ENCODE measurements at regions not wholly inside any gene's neighbourhood (a gene's known extent, or its start where the extent isn't known, plus 50 kb on each side); places are given as distances from the start of the nearest gene placed in this dataset.
"Not testable (repeated sequence)": the region's sequence is repeated elsewhere in the genome, so short reads cannot be mapped to it uniquely, and the experiment has no call there.

DNA sequence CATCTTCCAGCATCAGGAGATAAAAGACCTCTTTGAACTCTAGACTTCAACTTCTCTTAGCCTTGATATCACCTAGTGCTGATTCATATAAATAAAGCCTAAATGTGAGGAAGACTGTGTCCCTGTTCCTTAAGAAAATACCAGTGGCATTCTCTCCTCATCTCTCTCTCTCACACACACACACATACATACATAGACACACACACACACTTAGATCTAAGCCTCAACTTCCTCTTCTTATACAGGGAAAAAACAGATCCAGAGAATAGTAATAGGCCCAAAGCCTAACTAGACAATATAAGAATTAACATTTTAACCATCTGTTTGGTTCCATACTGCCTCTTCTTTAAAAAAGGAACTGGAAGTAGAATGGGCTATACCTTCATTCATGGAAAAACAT lies 195.3 kb upstream of the NR4A3 start:
- no peak for DNase-seq (ENCODE audit: low read depth)

DNA sequence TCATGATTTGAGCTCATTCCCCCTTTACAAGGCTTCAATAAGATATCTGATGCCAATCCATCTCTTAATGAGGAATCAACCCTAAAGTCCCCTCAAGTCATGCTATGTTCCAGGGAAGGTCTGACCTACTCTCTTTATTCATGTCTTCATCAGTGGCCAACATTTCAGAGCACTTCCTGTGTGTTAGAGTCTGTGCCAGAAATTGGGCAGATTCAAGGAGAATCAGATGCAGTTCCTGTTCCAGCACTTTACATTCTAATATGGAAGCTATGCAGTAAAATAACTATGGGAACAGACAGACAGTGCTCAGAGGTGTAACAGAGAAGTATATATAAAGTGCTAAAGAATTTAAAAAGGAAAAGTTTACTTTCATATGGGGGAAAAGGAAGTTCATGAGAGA lies 193.4 kb upstream of the NR4A3 start:
- DNase-seq (ENCODE audit: low read depth) = no peak

- no peak for DNase-seq (ENCODE audit: low read depth)
Measured at GRCh38 chr9:99628849-99629620, 192.7 kb upstream of the NR4A3 start.

GRCh38 chr9:99632349-99633038 lies 189.2 kb upstream of the NR4A3 start:
- DNase-seq (ENCODE audit: low read depth) = no peak

- DNase-seq (ENCODE audit: low read depth) = no peak
Measured at GRCh38 chr9:99633265-99633664, 188.4 kb upstream of the NR4A3 start.

GRCh38 chr9:99634186-99634585 lies 187.5 kb upstream of the NR4A3 start:
- no peak for DNase-seq (ENCODE audit: low read depth)

DNA sequence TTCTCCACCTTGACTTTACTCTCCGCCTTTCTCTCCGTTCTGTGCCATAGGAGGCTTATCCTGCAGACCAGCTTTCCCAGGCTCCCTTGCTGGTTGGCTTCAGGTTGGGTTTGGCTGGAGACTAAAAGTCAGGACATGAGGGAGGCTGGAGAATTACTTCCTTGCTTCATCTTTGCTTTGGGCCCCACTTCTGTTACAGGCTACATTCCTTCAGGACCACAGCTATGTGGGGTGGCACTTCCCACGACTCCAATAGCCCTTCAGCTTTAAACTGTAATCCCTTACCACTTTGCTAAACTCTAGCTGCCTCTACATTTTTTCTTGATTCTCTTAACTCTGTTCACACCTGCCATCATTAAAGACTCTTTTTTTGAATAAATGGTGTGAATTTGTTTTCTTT lies 186.7 kb upstream of the NR4A3 start:
- no peak for DNase-seq (ENCODE audit: low read depth)

DNA sequence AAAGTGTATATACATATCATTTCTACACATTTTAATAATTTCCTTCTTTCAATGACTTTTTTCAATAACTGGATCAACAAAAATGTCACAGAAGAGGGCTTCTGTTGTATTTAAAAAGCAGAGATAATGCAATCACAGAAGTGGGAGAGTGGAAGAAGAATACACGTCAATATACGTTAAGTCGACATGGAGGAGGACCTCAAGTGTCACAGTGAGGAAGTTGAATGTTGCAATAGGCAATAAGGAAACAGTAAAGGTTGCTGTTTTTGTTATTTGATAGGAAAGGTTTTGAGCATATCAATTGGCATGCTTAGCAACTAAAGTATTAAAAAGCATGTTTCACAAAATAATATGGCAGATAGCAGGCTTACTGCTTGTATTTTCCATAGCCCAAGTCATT lies 184.0 kb upstream of the NR4A3 start:
- no peak for DNase-seq (ENCODE audit: low read depth)

DNA sequence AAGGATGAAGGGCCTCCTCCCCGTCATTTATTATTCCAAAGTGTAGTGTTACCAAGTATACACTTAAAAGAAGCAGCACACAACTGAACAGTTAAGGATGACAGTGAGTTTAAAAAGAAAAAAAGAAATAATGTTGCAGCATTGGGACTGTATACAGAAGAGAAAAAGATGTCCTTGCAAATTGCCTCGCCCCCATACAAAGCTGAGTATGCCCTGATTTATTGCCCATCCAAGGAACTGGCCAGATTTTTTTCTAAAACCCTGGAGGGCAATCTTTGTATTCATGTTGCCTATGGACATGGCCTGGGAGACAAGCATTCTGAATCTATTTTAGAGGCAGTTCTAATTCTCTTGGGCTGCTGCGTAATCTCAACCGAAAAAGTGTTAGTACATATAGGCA lies 182.7 kb upstream of the NR4A3 start:
- DNase-seq (ENCODE audit: low read depth) = no peak

- DNase-seq (ENCODE audit: low read depth) = no peak
Measured at GRCh38 chr9:99647604-99648003, 174.1 kb upstream of the NR4A3 start.

DNA sequence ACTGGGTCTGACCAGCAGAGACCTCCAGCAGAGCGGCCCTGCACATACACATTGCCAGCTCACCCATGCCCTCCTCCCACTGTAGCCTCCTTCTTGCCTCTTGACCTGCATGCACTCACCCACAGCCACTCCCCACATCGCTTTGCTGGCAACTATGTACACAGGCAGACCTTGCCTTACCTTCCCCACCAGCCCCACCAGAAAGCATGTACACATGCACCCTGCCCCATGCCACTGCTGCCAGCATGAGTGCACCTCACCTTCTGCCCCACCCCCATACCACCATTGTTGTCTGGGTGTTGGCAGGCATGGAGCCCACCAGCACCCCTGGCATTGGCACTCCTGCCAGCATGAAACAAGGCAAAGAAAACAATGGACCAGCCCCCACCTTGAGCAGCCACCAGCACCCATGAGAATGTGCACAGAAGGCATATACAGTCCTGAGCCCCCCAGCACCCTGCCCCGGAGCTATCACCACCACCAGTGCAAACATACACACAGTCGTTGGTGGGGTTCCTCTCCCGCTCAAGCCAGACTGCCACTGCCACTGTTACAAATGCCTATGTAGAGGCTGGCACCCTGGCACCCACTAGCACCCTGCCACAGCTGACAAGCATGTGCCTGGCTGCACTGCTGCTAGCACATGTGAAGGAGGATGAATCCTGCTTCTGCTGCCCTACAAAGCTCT lies 171.4 kb upstream of the NR4A3 start:
- no peak for DNase-seq (ENCODE audit: low read depth)

DNA sequence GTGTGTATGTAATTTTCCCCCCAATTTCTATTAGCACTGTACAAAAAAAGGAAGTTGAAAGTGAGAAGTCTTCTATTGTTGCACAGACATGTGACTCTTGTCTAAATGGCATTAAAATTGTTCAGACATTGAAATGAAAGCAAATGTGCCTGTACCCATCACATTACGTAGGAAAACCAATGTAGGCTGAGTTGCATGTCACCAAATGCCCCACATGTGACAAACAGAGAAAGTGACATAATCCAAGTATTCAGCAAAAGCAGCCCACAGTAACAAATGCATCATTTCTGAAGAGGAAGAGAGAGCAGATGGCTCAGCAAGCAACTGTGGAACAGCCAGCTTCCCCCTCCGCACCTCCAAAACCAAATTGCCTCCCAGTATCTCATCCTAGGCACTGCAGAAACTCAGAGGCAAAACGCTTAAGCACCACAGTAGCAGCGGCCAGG lies 161.5 kb upstream of the NR4A3 start:
- no peak for DNase-seq (ENCODE audit: low read depth)

GRCh38 chr9:99663297-99663696 lies 158.4 kb upstream of the NR4A3 start:
- DNase-seq (ENCODE audit: low read depth) = no peak

- no peak for DNase-seq (ENCODE audit: low read depth)
Measured at GRCh38 chr9:99663856-99664255, 157.8 kb upstream of the NR4A3 start.

DNA sequence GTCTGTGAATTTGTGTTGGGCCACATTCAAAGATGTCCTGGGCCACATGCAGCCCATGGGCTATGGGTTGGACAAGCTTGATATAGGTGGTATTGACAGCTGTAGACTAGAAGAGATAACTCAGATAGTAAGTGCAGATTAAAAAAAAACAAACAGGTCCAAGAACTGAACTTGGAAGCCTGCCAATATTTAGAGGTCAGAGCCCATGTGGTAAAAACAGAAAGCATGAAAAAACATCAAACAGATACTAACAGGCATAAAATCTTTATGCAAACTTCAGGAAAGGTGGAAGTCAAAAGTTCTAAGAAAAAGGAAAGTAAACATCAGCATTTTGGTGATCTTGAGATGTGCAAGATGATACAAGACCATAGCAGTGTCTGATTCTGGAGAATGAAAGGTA lies 155.1 kb upstream of the NR4A3 start:
- DNase-seq (ENCODE audit: low read depth) = no peak

- not testable (repeated sequence) for DNase-seq (ENCODE audit: low read depth)
Measured at GRCh38 chr9:99670886-99671285, 150.8 kb upstream of the NR4A3 start.

DNA sequence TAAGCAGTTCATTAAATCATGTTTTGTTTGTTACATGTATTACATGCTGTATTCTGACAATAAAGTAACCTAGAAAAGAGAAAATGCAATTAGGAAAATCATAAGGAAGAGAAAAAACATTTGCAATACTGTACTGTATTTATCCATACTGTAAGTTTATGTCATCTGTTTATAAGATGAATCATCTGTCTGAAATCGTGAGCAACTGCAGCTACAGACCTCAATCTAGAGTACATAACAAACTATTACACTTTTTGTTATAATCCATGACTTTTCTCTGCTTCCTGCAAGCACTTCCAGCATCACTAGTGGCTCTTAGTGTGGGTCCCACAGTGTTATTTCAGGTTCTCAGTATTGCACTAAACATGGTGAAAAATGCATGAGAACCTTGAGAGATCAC lies 144.4 kb upstream of the NR4A3 start:
- DNase-seq (ENCODE audit: low read depth) = no peak

GRCh38 chr9:99678566-99678965 lies 143.1 kb upstream of the NR4A3 start:
- DNase-seq (ENCODE audit: low read depth) = no peak

DNA sequence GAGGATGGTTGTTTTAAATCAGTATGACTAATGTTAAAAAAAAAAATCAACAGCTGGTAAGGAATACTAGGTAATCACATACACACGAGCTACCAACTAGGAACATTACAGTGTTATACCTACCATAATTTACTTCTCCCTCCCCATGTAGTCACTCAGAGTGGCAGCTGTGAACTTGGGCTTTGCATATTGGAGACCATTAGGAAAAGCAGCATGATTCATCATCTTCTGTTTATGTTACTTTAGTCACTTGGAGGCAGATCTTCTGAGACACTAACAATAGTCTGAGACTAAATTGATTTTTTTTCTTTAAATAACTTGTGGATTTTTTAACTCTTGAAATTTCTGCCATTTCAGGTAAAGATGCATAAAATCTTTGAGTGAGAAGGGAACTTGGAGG lies 141.5 kb upstream of the NR4A3 start:
- peak; percentile 12 for DNase-seq (ENCODE audit: low read depth)

DNA sequence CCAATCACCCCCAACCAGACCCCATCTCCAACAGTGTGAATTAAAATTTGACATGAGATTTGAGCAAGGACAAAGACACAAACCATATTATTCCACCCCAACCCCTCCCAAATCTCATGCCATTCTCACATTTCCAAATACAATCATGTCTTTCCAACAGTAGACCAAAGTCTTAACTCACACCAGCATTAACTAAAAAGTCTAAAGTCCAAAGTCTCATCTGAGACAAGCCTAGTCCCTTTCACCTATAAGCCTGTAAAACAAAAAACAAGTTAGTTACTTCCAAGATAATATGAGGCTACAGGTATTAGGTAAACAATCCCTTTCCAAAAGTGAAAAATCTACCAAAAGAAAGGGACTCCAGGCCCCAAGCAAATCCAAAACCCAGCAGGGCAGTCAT lies 140.6 kb upstream of the NR4A3 start:
- DNase-seq (ENCODE audit: low read depth) = no peak

DNA sequence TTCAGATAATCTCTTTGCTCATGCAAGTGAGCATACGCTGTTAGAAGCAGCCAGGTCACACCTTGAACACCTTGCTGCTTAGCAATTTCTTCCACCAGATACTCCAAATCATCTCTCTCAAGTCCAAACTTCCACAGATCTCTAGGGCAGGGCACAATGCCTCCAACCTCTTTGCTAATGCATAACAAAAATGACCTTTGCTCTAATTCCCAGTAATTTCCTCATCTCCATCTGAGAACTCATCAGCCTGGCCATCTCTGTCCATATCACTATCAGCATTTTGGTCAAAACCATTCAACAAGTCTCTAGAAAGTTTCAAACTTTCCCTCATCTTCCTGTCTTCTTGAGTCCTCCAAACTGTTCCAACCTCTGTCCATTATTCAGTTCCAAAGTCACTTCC lies 139.3 kb upstream of the NR4A3 start:
- no peak for DNase-seq (ENCODE audit: low read depth)

DNA sequence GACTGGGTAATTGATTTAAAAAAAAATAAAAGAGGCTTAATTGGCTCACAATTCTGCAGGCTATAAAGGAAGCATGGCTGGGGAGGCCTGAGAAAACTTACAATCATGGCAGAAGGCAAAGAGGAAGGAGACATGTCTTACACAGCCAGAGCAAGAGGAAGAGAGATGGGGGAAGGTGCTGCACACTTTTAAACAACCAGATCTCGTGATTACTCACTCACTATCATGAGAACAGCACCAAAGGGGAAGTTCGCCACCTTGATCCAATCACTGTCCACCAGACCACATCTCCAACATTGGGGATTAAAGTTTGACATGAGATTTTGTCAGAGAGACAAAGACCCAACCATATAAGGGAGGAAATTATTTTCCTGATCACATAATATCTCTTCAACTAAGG lies 138.8 kb upstream of the NR4A3 start:
- no peak for DNase-seq (ENCODE audit: low read depth)

DNA sequence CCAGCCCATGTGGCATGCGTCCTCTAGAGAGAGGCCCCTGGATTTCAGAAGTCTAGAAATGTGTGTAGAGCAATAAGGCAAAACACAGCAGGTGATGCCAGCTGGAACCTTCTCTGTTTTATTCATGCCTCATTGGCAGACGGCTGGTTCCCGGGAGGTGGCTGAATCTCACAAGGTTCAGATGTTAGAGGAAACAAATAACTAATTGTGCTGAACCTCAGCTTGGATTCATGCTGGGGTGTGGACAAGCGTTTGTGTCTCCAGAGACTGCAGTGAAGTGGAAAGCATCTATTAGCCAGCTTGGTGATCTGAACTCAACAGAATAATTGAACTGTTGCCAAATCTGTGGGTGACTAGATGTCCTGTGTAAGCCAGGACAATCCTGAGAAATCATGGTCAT lies 131.1 kb upstream of the NR4A3 start:
- DNase-seq (ENCODE audit: low read depth) = no peak

Measured in HT1080 (cell line).